HepG2 (cell line): ENCODE measurements at regions not wholly inside any gene's neighbourhood (a gene's known extent, or its start where the extent isn't known, plus 50 kb on each side); places are given as distances from the start of the nearest gene placed in this dataset.

Source experiments
- ATAC-seq: fragments of 200-7000 bp; cut with Tn5 transposase; 3 replicates; pipeline ENCODE4 v1.9.1; 2020; ENCODE audit warnings: mild to moderate bottlenecking, moderate library complexity
- BruUV-seq: library from RNA; stranded (reverse); fragments of 400-500 nt; replicated peaks from 2 replicates; lab custom pipeline; 2021; lab: Mats Ljungman, UMichigan
- CTCF ChIA-PET: fragments of 300-600 bp; formaldehyde crosslinking; extraction: SDS; loops from one replicate; lab custom pipeline; 2021; ENCODE audit warnings: low total read pairs, inconsistent platforms, low intra/inter-chr PET ratio; lab: Yijun Ruan, JAX
- POLR2A ChIA-PET: fragments of 350-600 bp; sonication (Branson Sonifier 250); formaldehyde crosslinking; loops from one replicate; lab custom pipeline; 2020; ENCODE audit warnings: antibody characterized with exemption, inconsistent platforms; lab: Yijun Ruan, JAX
- DNase-seq: peaks from one replicate; pipeline ENCODE4 v3.0.0-alpha.2; 2015; ENCODE audit warnings: low spot score
- FAIRE-seq: peaks from 3 replicates; lab custom pipeline; 2011; peaks lifted over from hg19 to GRCh38; lab: Jason Lieb, UNC
- H2AFZ ChIP-seq: one replicate; pipeline ENCODE4 v1.6.1; 2011; ENCODE audit warnings: low read length, inconsistent platforms
- H3K27ac ChIP-seq: fragments of 300-600 bp; 3 replicates; pipeline ENCODE4 v1.8.0; 2011; ENCODE audit warnings: mixed run types, mild to moderate bottlenecking, mixed read lengths, low read length, inconsistent platforms; ENCODE audit not compliant: insufficient read depth; ENCODE audit errors: extremely low read length
- H3K27me3 ChIP-seq, 2 experiments: fragments of 200-600 bp in 1 of 2; 2 replicates in 1 of 2; 3 replicates in 1 of 2; pipeline versions ENCODE4 v1.6.0 to v1.8.0; 2011; ENCODE audit warnings: low read length in 2 of 2, mild to moderate bottlenecking in 2 of 2, moderate library complexity in 2 of 2, inconsistent platforms in 1 of 2; ENCODE audit not compliant: insufficient read depth in 2 of 2, control insufficient read depth in 1 of 2
- H3K36me3 ChIP-seq, 2 experiments: fragments of 200-600 bp in 1 of 2; replicated peaks in 1 of 2; 2 replicates in 1 of 2; 3 replicates in 1 of 2; pipeline versions ENCODE4 v1.5.1 to v1.8.0; 2011; ENCODE audit warnings: low read length in 2 of 2, inconsistent platforms in 1 of 2; ENCODE audit not compliant: insufficient read depth in 2 of 2, control insufficient read depth in 1 of 2
- H3K4me1 ChIP-seq: 2 replicates; pipeline ENCODE4 v1.5.1; 2012; ENCODE audit warnings: low read length, inconsistent platforms; ENCODE audit not compliant: insufficient read depth
- H3K4me2 ChIP-seq: 2 replicates; pipeline ENCODE4 v1.6.0; 2011; ENCODE audit warnings: low read depth, low read length, inconsistent platforms
- H3K4me3 ChIP-seq, 3 experiments: fragments of 200-600 bp in 1 of 3; sonication (generic), shearing (Covaris generic) in 1 of 3; replicated peaks in 1 of 3; 2 replicates each; pipeline ENCODE4 v1.5.1; 2011 to 2016; ENCODE audit warnings: low read length in 3 of 3, inconsistent platforms in 2 of 3, low read depth in 2 of 3, mild to moderate bottlenecking in 2 of 3, control low read depth in 1 of 3, mixed read lengths in 1 of 3; ENCODE audit not compliant: insufficient read depth in 1 of 3
- H3K79me2 ChIP-seq: one replicate; pipeline ENCODE4 v1.6.1; 2011; ENCODE audit warnings: low read length, inconsistent platforms; ENCODE audit not compliant: insufficient read depth
- H3K9ac ChIP-seq: 2 replicates; pipeline ENCODE4 v1.6.0; 2011; ENCODE audit warnings: mild to moderate bottlenecking, low read depth, low read length, inconsistent platforms; ENCODE audit not compliant: insufficient read depth
- H3K9me3 ChIP-seq: 2 replicates; pipeline ENCODE4 v1.5.1; 2012; ENCODE audit warnings: mild to moderate bottlenecking, low read length
- H4K20me1 ChIP-seq: 2 replicates; pipeline ENCODE4 v1.6.0; 2011; ENCODE audit warnings: inconsistent platforms, mild to moderate bottlenecking, low read length, moderate library complexity; ENCODE audit not compliant: insufficient read depth
- CSRNP2 ChIP-seq: sonication (generic); formaldehyde crosslinking; conservative IDR thresholded peaks from 2 replicates; pipeline ENCODE4 v1.8.0; 2022; ENCODE audit warnings: low read depth, missing genetic modification reagents
- HNF4A ChIP-seq: sonication (generic); formaldehyde crosslinking; IDR thresholded peaks from 2 replicates; pipeline ENCODE4 v1.4.0; 2020; ENCODE audit warnings: missing genetic modification reagents
- HNRNPL ChIP-seq: fragments of 200-400 bp; formaldehyde crosslinking; IDR thresholded peaks from 2 replicates; pipeline ENCODE4 v1.6.1; 2017; ENCODE audit warnings: mild to moderate bottlenecking, low read depth, low read length
- NCOA1 ChIP-seq: sonication (generic); formaldehyde crosslinking; IDR thresholded peaks from 2 replicates; pipeline ENCODE4 v1.9.0; 2021; ENCODE audit warnings: missing genetic modification reagents
- NFE2L2 ChIP-seq: fragments of 150-350 bp; IDR thresholded peaks from 2 replicates; pipeline ENCODE4 v1.6.1; 2014; ENCODE audit warnings: low read length
- RNF219 ChIP-seq: sonication (generic); formaldehyde crosslinking; IDR thresholded peaks from 2 replicates; pipeline ENCODE4 v1.5.0; 2020; ENCODE audit warnings: mild to moderate bottlenecking, missing genetic modification reagents
- SALL2 ChIP-seq: sonication (generic); formaldehyde crosslinking; IDR thresholded peaks from 2 replicates; pipeline ENCODE4 v1.8.1; 2023; ENCODE audit warnings: mild to moderate bottlenecking, missing genetic modification reagents, inconsistent platforms
- WGBS: methylation state at CpG from one replicate; pipeline ENCODE4 v1.1.6; 2017; ENCODE audit warnings: low lambda C conversion rate; 5-methylcytosine and 5-hydroxymethylcytosine counted together
- in situ Hi-C: cut with HindIII; loops from 2 replicates; pipeline ENCODE4 v1.10.0; 2017; ENCODE audit warnings: low pct_unique_long_range_greater_than_20kb; ENCODE audit not compliant: extremely low pct_ligation_motif_present
- intact Hi-C: fragments of 100-400 bp; cut with micrococcal nuclease; formaldehyde crosslinking; loops from one replicate; pipeline ENCODE4 v1.10.0; 2022; ENCODE audit not compliant: unreplicated experiment

DNA sequence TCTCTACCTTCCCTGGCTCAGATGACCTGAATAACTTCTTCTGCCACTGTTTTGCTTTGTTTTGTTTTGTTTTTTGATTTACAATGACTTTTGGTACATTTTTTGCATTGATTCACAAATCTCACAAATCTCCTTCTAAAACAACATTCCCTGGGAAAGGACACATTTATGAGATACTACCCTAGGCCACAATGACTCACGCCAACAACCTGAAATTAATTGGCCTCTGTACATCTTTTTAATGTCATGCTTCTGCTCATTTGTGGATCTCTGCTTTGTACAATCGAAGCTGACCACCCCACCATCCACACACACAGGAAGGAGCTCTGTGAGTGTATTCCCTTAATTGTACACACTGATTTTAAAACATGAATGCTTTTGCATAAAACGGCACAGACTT, 156.7 kb upstream of the PFKP start:
- no peaks in the 10 kb centered on the region for H3K9me3 ChIP-seq
- POLR2A ChIA-PET, result no interaction called here
- in situ Hi-C loops (no loop called here), intact Hi-C loops (no loop called here)
- no peaks in the 10 kb centered on the region for H3K4me1 ChIP-seq
- no peak overlapping the region for H3K4me2 ChIP-seq
- ATAC-seq (no peak), FAIRE-seq (no peak), DNase-seq (no peak)
- H3K27me3 ChIP-seq, result peaks cover 0 to 21% of the 10 kb centered on the region in 2 experiments; a peak in 2 of 5 replicates
- H3K4me3 ChIP-seq, result no peak overlapping the region
- no peak overlapping the region for H3K27ac ChIP-seq
- 0% methylated on average over 3 of the region's 3 CpGs for WGBS
- no TSS peak for BruUV-seq
- H3K36me3 ChIP-seq, result no peaks in the 10 kb centered on the region
- no peaks in the 10 kb centered on the region for H4K20me1 ChIP-seq
- no peak overlapping the region for H3K9ac ChIP-seq
- H2AFZ ChIP-seq, result no peak overlapping the region
- no peaks in the 10 kb centered on the region for H3K79me2 ChIP-seq
- CTCF ChIA-PET, result no interaction called here
- TF ChIP-seq NCOA1 (CRISPR knock-in tag), result no peak
- no peak for TF ChIP-seq CSRNP2 (CRISPR knock-in tag)
- TF ChIP-seq NFE2L2, result no peak
- no peak for TF ChIP-seq RNF219 (CRISPR knock-in tag)
- no peak for TF ChIP-seq HNF4A (CRISPR knock-in tag)
- TF ChIP-seq HNRNPL, result no peak
- TF ChIP-seq SALL2 (CRISPR knock-in tag), result no peak
